ENCODE measurements at regions not wholly inside any gene's neighbourhood (a gene's known extent, or its start where the extent isn't known, plus 50 kb on each side); places are given as distances from the start of the nearest gene placed in this dataset.

DNA sequence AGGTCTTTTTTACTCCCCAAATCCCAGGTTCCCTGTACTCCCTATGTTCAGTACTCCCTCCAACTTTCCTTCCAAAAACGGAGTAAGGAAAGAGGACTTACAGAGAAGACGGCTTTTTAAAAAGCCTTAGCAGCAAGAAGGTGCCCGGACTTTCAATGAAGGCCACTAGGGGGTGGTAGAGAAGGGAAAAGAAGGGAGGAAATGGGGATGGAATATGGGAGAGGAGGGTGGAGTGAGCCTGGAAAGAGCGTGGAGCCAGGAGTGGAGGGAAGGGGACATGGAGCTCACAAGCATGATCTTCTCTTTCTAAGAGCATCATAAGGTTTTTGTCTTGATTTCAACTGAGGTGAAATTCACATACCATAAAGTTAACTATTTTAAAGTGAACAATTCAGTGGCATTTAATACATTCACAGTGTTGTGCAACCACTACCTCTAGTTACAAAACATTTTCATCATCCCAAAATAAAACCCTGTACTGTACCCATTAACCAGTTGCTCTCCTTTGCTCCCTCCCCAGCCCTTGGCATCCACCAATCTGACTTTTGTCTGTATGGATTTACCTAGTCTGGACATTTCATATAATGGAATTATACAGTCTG, 129.9 kb downstream of the ZNF281 start:
- TF ChIP-seq POLR2AphosphoS5 (IDR thresholded peaks at IDR 0.05) (no peak), POLR2A (IDR thresholded peaks at IDR 0.05) (no peak), EP300 (IDR thresholded peaks at IDR 0.05) (no peak)
- TF ChIP-seq, protein P1, sequence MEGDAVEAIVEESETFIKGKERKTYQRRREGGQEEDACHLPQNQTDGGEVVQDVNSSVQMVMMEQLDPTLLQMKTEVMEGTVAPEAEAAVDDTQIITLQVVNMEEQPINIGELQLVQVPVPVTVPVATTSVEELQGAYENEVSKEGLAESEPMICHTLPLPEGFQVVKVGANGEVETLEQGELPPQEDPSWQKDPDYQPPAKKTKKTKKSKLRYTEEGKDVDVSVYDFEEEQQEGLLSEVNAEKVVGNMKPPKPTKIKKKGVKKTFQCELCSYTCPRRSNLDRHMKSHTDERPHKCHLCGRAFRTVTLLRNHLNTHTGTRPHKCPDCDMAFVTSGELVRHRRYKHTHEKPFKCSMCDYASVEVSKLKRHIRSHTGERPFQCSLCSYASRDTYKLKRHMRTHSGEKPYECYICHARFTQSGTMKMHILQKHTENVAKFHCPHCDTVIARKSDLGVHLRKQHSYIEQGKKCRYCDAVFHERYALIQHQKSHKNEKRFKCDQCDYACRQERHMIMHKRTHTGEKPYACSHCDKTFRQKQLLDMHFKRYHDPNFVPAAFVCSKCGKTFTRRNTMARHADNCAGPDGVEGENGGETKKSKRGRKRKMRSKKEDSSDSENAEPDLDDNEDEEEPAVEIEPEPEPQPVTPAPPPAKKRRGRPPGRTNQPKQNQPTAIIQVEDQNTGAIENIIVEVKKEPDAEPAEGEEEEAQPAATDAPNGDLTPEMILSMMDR (IDR thresholded peaks at IDR 0.05), result peak in 3 of 4 experiments; percentile 60 to 69 (median 62)
